HG03469 (cell line): ENCODE measurements at regions not wholly inside any gene's neighbourhood (a gene's known extent, or its start where the extent isn't known, plus 50 kb on each side); places are given as distances from the start of the nearest gene placed in this dataset.

Experiments used
- ATAC-seq: cut with Tn5 transposase; IDR thresholded peaks from one replicate; pipeline ENCODE4 v1.9.1; 2021; ENCODE audit warnings: mild to moderate bottlenecking, moderate library complexity, moderate number of reproducible peaks; ENCODE audit not compliant: unreplicated experiment

DNA sequence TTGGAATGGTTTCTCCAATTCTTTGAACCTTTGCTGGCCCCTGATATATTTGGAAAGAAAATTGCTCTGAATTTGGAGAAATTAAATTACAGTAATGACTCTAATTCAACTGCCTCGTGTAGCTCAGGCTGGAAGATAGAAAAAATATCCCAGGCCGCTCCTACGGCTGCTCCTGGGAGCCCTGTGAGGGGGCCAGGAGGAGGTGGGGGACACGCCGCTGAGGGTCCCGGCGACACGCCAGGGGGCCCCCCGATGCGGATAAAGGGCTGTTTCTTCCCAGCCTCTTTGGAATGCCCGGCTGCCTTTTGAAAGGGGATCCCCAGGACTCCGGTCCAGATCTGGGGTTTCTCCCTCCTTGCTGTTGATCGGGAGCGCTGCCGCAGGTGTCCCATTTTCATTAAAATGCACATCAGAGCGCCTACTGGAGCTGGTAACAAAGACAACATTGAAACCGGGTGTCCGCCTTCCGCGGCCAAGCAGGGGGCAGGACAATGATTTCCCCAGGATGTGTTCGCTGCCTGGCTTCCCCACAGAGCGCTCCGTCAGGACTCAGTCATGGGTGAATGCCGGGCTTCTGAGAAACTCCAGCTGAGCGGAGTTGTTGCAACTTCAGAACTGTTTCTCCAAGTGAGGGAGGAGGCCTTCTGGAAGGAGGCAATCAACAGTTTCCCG lies 200.1 kb upstream of the KBTBD8 start:
- no peak for ATAC-seq

DNA sequence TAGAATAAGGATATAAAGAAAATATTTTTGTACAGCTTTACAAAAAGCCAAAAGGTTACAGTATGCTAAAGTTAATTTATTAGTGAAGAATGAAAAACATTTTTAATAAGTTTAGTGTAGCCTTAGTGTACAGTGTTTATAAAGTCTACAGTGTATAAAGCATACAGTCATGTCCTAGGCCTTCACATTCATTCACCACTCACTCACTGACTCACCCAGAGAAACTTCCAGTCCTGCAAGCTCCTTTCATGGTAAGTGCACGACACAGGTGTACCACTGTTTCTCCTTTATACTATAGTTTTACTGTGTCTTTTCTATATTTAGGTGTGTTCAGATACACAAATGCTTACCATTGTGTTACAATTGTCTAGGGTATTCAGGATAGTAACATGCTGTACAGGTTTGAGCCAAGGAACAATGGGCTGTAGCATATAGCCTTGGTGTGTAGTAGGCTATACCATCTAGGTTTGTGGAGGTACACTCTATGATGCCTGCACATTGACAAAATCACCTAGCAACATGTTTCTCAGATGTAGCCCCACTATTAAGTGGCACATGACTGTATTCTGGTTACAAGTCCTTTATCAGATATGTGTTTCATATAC lies 197.1 kb upstream of the KBTBD8 start:
- ATAC-seq: no peak

- no peak for ATAC-seq
These were observed 194.9 kb upstream of the KBTBD8 start for GRCh38 chr3:66803206-66803605.

- ATAC-seq: no peak
These were observed 194.1 kb upstream of the KBTBD8 start for GRCh38 chr3:66803721-66804695.

DNA sequence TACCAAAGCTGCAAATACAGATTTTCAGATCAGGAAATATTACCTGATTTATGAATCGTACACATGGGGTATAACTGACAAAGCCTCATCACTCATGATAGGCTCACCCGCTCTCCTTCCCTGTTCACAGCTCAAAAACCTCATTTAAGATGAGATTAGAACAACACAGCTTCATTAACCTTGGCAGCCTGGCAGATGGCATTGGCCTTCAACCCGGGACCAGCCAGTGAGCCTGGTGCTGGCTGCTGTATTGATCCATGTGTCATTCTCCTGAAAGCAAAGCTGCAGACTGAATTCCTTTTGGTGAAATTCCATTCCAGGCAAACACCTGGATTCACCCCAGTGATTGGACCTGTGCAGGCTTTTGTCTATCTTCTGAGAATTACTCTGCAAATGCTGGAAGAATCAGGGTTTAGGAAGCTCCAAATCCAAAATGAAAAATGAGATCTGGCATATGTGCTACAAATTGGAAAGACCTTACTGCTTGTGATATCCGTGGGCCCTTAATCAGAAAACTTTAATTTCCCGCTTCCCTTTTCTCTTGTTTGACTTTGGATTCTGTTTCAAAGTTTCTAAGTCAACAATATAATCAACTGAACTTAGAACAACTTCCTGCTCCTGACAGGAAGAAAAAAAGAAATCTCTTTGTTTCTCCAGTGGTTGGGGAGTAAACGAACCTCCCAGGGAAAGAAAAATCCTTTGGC lies 189.1 kb upstream of the KBTBD8 start:
- ATAC-seq: no peak

DNA sequence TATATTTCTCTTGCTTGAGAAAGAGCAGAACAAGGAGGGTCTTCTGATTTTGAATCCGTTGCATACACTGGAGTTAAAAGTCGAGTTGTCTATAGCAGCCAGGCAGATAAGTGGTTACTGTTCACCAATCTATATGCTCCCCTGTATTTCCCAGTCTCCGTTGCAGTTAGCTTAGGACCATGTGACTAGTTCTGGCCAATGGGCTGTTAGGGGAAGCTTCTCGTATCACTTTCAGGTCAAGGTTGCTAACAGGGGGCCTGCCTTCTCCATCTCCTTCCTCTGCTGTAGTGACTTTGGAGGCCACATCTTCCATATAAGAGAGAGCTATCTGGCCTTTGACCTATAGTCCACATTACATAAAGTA lies 188.5 kb upstream of the KBTBD8 start:
- no peak for ATAC-seq

DNA sequence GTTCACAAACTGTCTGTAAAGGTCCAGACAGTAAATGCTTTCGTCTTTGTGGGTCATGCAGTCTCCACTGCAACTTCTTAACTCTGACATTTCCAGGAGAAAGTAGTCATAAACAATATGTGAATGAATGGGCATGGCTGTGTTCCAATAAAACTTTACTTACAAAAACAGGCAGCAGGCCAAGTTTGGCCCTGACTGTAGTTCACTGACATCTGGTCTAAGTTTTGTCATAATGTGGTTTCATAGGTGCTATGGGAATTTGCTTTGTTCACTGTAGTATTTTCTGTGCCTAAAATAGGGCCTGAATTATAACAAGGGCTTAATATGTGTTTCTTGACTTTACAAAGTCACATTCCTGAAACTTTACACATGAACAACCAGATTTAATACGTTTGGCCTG lies 186.0 kb upstream of the KBTBD8 start:
- ATAC-seq: no peak

DNA sequence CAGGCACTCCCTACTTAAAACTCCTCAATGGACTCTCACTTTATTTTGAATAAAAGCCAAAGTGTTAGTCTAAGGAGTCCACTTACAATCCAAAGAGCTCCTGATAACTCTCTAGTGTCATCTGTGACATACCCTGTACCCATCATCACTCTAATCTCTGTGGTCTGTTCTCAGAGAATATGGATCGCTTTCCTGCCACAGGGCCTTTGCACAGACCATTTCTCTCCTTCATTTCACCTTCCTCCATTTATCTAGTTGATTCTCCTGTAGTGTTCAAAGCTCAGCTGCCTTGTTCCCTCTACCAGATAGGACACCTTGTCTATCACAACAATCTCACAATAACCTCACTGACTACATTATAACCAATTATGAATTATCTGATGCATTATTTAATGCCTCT lies 185.4 kb upstream of the KBTBD8 start:
- no peak for ATAC-seq

DNA sequence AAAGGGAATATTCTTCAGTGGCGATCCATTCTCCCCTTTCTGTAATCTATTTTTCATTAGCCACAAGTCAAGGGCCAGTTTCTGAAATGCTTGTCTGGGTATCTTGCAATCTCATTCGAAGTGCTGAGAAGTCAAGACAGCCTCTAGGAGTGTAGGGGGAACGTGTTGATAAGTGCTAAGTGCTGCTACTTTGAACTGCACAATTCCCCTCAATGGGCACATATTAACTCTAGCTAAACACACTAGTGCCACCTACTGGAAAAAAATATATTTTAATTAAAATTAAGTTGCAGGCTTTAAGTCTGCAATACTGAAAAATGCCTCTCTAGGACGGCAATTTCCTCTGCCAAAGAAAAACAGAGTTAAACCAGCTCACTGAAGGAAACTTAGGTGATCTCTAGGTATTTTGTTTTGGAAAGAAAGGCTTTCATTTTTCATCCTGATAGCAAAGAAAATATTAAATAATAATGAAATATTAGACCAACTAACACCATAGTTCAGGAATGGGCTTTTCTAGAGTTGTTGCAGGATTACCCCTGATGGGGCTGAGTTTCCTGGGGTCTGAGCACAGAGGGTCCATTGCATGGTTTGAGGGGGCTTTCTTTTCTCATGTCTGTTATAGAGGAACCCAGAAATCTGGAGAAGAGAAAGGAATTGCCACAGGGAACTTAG lies 181.9 kb upstream of the KBTBD8 start:
- peak; percentile 71 for ATAC-seq

GRCh38 chr3:66817951-66818557 lies 180.1 kb upstream of the KBTBD8 start:
- no peak for ATAC-seq

DNA sequence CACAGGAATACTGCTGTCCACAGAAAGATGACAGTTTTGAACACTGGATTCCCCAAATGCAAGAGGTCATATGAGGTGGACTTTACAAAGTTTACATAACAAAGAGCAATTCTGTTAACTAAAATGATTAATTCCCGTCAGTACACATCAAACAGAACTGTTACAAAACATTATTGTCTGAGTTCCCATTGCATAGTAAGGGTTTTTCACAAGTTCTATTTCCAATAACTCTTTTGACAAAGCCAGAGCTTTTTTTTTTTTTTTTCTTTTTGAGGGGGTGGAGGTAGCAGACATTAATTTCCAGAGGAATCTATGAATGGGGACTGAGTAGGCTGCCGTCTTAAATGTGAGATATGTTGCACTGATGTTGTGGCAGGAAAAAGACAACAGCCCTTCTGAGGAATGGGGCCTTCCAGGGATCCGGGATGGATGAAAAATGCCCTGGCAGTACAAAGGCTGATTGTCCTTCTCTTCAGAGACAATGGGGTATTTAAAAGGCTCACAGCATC lies 178.1 kb upstream of the KBTBD8 start:
- ATAC-seq: no peak

DNA sequence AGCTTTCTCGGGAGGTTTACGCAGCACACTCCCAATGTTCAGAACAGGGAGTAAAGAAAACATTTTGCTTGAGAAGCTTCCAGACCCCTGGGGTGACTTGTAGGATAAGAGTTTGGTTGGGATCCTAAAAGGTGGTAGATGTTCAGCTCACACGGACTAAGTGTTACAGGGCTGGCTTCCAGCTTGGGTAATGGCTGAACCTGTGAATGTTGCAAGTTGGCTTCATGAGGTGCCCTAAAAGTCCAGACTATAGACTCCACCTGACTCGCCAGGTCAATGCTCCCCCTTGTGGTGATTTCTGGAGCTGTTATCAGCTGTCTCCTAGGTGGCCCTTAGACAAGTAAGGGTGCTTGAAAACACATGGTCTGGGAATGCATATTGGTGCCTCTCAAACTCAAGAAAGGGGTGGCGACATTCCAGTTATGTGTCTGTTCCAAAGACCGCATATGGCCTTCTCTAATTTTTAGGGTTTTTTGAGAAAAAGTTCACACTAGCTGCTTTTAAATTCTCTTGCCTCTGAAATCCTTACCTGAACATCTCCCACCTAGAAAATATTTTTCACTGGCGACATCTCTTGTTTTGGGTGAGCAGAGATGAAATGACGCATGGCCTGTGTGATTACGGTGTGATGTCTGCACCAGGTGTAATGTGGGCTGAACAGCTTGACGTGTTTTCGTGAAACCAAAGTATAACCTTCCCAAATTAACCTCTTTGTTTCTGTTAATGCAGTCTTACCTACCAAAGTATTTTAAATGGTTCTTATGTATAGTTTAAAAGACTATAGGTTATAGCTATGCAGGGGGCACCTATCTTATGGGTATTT lies 175.7 kb upstream of the KBTBD8 start:
- peak; percentile 88 for ATAC-seq

DNA sequence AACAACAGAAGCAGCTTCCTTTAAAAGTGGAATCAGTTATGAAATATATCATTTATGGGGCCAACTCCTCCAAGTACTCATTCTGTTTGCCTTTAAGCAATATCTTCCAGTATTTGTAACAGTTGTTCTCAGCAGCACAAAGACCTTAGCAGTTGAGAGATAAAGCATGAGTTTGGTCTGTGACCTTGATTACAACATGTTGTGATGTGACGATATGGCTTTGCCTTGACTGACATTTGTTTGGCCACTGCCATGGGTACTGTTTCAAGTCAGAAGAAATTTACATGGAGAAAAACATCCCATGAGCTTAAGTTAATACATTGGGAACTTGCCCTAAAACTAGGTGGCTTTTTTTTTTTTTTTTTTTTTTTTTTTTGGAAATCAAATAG lies 175.1 kb upstream of the KBTBD8 start:
- ATAC-seq: no peak

GRCh38 chr3:66823532-66823931 lies 174.6 kb upstream of the KBTBD8 start:
- no peak for ATAC-seq

DNA sequence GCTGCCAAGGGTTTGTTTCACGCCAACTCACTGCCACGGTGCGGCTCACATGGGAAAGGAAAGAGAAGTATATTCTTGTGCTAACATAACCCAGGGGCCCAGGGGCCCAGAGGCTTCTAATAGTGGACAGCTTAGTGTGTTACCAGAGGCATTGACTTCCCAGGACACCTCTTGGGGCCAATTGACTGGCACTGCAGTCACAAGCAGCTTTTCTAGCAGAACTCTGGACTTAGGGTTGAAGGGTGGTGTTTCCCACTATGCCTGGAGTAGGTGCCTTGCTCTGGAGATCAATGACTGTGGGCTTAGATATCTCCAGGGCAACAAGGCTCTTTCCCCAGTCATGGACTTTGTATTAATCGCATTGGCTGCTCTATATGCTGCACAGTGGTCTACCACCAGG lies 172.7 kb upstream of the KBTBD8 start:
- ATAC-seq: no peak

- no peak for ATAC-seq
These were observed 170.4 kb upstream of the KBTBD8 start for GRCh38 chr3:66827726-66828125.

- ATAC-seq: no peak
These were observed 169.8 kb upstream of the KBTBD8 start for GRCh38 chr3:66828303-66828702.

GRCh38 chr3:66830301-66830700 lies 167.8 kb upstream of the KBTBD8 start:
- ATAC-seq: no peak

GRCh38 chr3:66831931-66832330 lies 166.2 kb upstream of the KBTBD8 start:
- no peak for ATAC-seq
